HG03521 (cell line): ENCODE measurements at regions not wholly inside any gene's neighbourhood (a gene's known extent, or its start where the extent isn't known, plus 50 kb on each side); places are given as distances from the start of the nearest gene placed in this dataset.
A peak's percentile ranks its signal among the peaks of the same experiment; 100 is the strongest.

Source experiments
- ATAC-seq: cut with Tn5 transposase; IDR thresholded peaks from one replicate; pipeline ENCODE4 v1.9.1; 2021; ENCODE audit warnings: mild to moderate bottlenecking, moderate library complexity; ENCODE audit not compliant: unreplicated experiment

DNA sequence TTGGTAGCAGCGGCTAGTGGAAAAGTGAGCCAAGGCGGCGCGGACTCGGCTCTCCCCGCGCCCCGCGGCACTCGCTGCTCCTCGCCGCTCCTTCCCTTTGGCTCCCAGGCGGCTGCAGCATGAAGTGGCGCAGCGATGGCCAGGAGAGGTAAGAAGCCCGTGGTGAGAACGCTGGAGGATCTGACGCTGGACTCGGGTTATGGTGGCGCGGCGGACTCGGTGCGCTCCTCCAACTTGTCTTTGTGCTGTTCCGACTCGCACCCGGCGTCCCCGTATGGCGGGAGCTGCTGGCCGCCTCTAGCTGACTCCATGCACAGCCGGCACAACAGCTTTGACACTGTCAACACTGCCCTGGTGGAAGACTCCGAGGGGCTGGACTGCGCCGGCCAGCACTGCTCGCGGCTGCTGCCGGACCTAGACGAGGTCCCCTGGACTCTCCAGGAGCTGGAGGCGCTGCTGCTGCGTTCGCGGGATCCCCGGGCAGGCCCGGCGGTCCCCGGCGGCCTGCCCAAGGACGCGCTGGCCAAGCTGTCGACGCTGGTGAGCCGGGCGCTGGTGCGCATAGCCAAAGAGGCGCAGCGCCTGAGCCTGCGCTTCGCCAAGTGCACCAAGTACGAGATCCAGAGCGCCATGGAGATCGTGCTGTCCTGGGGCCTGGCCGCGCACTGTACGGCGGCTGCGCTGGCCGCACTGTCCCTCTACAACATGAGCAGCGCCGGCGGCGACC is 225.6 kb upstream of the CRY1 start:
- no peak for ATAC-seq

DNA sequence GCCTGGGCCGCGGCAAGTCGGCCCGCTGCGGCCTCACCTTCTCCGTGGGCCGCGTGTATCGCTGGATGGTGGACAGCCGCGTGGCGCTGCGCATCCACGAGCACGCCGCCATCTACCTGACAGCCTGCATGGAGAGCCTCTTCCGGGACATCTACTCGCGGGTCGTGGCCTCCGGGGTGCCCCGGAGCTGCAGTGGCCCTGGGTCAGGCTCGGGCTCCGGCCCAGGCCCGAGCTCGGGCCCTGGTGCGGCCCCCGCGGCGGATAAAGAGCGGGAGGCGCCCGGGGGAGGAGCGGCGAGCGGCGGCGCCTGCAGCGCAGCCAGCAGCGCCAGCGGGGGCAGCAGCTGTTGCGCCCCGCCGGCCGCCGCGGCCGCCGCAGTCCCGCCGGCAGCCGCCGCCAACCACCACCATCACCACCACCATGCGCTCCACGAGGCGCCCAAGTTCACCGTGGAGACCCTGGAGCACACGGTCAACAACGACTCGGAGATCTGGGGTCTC is 226.2 kb upstream of the CRY1 start:
- ATAC-seq, result no peak

GRCh38 chr12:107320033-107320928 is 226.9 kb upstream of the CRY1 start:
- no peak for ATAC-seq

- no peak for ATAC-seq
These were observed 227.7 kb upstream of the CRY1 start for GRCh38 chr12:107320929-107321631.

- no peak for ATAC-seq
These were observed 228.7 kb upstream of the CRY1 start for GRCh38 chr12:107322063-107322462.

GRCh38 chr12:107325075-107325608 is 231.8 kb upstream of the CRY1 start:
- ATAC-seq, result no peak

DNA sequence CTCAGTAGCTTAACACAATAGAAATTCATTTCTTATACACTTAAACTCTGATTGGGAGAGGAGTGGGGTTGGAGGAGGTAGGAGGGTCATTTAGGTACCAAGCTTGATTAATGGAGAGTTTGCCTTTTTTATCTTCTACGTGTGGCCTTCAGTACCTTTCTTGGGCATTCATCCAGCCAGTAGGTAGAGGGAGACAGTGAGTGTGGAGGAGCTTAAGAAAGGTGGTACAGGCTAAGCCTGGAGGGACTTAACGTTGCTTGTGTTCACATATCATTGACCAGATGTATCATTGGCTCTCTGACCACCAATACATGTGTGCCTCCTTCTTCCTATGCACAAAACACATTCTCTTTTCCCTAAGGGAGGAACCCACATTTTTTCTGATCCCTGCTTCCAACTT is 232.9 kb upstream of the CRY1 start:
- no peak for ATAC-seq

- no peak for ATAC-seq
These were observed 234.4 kb upstream of the CRY1 start for GRCh38 chr12:107327651-107328182.

DNA sequence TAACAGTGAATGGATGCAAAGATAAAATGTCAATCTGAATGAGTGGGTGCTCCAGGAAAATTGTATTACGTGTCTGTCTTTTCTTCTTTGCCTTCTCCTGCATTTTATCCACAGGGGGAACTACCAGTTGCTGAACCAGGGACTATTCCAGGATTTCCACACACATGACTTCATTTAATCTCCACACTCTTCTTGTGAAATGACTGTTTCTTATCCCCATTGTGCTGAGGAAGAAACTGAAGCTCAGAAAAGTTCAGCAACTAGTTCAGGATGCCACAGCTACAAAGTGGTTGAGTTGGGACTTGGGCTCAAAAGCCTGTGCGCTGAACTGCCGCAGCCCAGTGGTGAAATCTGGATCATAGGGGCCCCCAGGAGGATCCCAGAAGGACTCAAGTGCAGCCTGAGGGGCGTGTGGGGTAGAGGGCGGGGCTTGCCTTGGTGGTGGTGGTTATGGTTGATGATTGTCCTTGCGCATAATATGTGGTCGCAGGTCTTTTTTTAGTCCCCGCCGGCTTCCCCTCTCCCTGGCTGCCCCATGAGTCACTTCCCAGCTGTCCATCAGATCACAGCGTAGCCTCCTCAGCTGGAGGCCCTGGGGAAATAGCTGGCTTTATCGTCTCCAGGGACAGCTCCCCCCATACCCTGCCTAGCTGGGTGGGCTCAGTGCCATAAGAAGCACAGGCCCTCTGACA is 235.2 kb upstream of the CRY1 start:
- peak; percentile 56 for ATAC-seq

DNA sequence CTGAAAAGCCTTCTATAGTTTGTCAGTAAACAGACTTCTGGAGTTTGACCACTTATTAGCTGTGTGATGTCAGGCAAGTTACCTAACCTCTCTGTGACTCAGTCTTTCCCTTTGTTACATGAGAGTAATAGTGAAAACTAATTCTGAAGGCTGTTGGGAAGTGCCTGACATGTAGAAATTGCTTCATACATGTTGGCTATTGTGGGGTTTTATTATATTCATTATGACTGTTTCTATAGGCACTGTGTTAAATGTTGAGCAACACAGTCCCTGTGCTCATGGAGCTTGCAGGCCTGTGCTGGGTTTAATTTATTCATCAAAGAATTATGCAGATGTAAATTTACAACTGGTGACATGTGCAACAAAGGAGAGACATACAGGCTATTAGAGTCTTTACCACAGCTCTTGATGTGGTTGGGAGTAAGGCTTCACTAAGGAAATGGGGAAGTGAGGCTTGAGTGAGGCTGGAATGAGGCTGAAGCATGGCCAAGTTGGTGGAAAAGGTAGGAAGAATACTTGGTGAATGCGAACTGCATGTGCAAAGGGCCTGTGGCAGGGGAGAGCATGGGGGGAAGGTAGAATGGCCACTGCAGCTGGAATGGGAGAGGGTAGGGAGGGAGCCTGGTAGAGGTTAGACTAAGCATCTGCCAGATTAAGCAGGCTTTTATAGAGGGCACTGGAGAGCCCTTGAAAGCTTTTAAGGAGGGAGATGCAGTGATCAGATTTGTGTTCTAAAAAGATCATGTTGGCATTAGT is 236.4 kb upstream of the CRY1 start:
- ATAC-seq, result no peak

- ATAC-seq, result no peak
These were observed 237.6 kb upstream of the CRY1 start for GRCh38 chr12:107330831-107331431.

DNA sequence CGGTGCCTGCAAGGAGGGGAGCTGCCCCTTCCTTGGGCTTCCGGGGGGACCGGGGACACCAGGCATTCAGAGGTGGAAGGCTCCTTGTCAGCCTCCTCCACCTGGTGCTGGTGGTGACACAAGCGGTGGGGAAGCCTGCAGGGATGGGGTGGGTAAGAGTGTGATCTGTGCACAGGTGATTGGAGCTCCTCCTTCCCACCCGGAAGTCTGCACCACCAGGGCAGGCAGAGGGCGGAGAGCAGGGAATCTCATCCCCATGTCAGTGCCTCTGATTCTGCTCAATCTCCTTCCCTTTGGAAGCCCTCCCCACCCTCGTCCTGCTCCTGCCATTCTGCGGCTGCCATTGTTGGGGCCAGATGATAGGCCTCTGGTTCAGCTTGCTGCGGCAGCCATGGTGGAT is 238.1 kb upstream of the CRY1 start:
- no peak for ATAC-seq

- ATAC-seq, result no peak
These were observed 238.6 kb upstream of the CRY1 start for GRCh38 chr12:107331912-107332311.

- ATAC-seq, result no peak
These were observed 239.4 kb upstream of the CRY1 start for GRCh38 chr12:107332743-107333142.

GRCh38 chr12:107335802-107336570 is 242.6 kb upstream of the CRY1 start:
- no peak for ATAC-seq

GRCh38 chr12:107336695-107337094 is 243.3 kb upstream of the CRY1 start:
- ATAC-seq, result no peak

DNA sequence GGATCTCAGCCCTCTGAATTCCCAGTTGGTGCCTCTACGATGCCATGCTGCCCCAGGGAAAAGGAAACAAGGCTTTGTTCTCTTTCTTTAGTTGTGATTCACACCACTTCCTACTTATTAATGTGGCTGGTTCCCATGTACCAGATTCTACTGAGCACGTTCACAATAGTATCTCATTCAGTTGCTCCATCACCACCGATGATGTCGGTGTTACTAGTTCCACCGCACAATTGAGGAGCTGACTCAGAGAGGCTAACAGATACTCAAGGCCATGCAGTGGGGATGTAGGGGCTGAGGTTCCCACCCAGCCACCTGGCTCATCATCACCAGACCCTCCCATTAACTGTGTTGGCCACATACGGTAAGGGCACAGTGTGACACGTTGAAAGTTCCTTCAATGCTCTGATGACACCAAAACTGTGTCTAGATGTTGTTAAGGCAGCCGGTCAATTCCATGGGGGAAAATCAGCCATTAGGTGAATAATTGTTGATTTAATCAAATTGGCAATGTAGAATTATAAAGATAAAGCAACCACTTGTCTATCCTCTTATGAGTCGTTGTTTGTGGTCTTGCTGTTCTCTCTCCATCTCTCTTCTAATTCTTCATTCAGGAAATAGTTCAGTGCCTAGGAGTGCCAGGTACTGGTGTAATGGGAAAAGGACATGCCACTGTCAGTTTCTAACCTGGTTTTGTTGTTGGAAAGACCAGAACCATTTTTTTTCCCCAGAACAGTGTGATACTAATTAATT is 244.2 kb upstream of the CRY1 start:
- ATAC-seq, result no peak

GRCh38 chr12:107339487-107339886 is 246.1 kb upstream of the CRY1 start:
- no peak for ATAC-seq
